HG02943 (cell line): ENCODE measurements at regions not wholly inside any gene's neighbourhood (a gene's known extent, or its start where the extent isn't known, plus 50 kb on each side); places are given as distances from the start of the nearest gene placed in this dataset.

Experiments used
- ATAC-seq: cut with Tn5 transposase; IDR thresholded peaks from one replicate; pipeline ENCODE4 v1.9.1; 2021; ENCODE audit warnings: mild to moderate bottlenecking, low read depth, moderate library complexity; ENCODE audit not compliant: unreplicated experiment

GRCh38 chr9:16025627-16026026 lies 472.8 kb downstream of the CCDC171 start:
- no peak for ATAC-seq

- ATAC-seq, result no peak
Measured at GRCh38 chr9:16026886-16027285, 474.0 kb downstream of the CCDC171 start.

- no peak for ATAC-seq
Measured at GRCh38 chr9:16028548-16028947, 475.7 kb downstream of the CCDC171 start.

GRCh38 chr9:16029046-16029615 lies 476.3 kb downstream of the CCDC171 start:
- ATAC-seq, result no peak

GRCh38 chr9:16029796-16030363 lies 477.0 kb downstream of the CCDC171 start:
- no peak for ATAC-seq

- peak; percentile 93 for ATAC-seq
Measured at GRCh38 chr9:16030528-16031185, 477.8 kb downstream of the CCDC171 start.

- no peak for ATAC-seq
Measured at GRCh38 chr9:16031486-16031885, 478.6 kb downstream of the CCDC171 start.

GRCh38 chr9:16031971-16032370 lies 479.1 kb downstream of the CCDC171 start:
- no peak for ATAC-seq

- ATAC-seq, result no peak
Measured at GRCh38 chr9:16032799-16033198, 480.0 kb downstream of the CCDC171 start.

GRCh38 chr9:16033253-16033652 lies 480.4 kb downstream of the CCDC171 start:
- ATAC-seq, result no peak

- no peak for ATAC-seq
Measured at GRCh38 chr9:16033921-16034691, 481.3 kb downstream of the CCDC171 start.

- ATAC-seq, result no peak
Measured at GRCh38 chr9:16039218-16039987, 486.6 kb downstream of the CCDC171 start.

GRCh38 chr9:16039988-16040761 lies 487.3 kb downstream of the CCDC171 start:
- no peak for ATAC-seq

- ATAC-seq, result no peak
Measured at GRCh38 chr9:16043756-16044578, 491.1 kb downstream of the CCDC171 start.

GRCh38 chr9:16044579-16044881 lies 491.7 kb downstream of the CCDC171 start:
- ATAC-seq, result no peak

GRCh38 chr9:16045651-16046280 lies 492.9 kb downstream of the CCDC171 start:
- ATAC-seq, result no peak

GRCh38 chr9:16046713-16047112 lies 493.9 kb downstream of the CCDC171 start:
- no peak for ATAC-seq

GRCh38 chr9:16048129-16048528 lies 495.3 kb downstream of the CCDC171 start:
- no peak for ATAC-seq

- ATAC-seq, result no peak
Measured at GRCh38 chr9:16052146-16052545, 499.3 kb downstream of the CCDC171 start.
